Bronchial epithelial cell (primary cell): ENCODE measurements at regions not wholly inside any gene's neighbourhood (a gene's known extent, or its start where the extent isn't known, plus 50 kb on each side); places are given as distances from the start of the nearest gene placed in this dataset.
A peak's percentile ranks its signal among the peaks of the same experiment; 100 is the strongest.

Source experiments
- DNase-seq: peaks from one replicate; pipeline ENCODE4 v3.0.0-alpha.2; 2010; ENCODE audit warnings: low read depth
- FAIRE-seq: peaks from 2 replicates; lab custom pipeline; 2011; peaks lifted over from hg19 to GRCh38; lab: Jason Lieb, UNC
- H3K27me3 ChIP-seq: 2 replicates; pipeline ENCODE4 v1.5.1; 2011; ENCODE audit warnings: low read length; ENCODE audit not compliant: control insufficient read depth, insufficient read depth
- H3K36me3 ChIP-seq: 2 replicates; pipeline ENCODE4 v1.5.1; 2011; ENCODE audit warnings: low read length; ENCODE audit not compliant: control insufficient read depth, insufficient read depth
- H3K4me3 ChIP-seq: 2 replicates; pipeline ENCODE4 v1.5.1; 2011; ENCODE audit warnings: mild to moderate bottlenecking, low read depth, low read length, control low read depth
- CTCF ChIP-seq: IDR thresholded peaks from 2 replicates; pipeline ENCODE4 v1.5.1; 2011; ENCODE audit warnings: mild to moderate bottlenecking, moderate library complexity, low read length, control low read depth, inconsistent platforms; ENCODE audit not compliant: insufficient read depth, severe bottlenecking

DNA sequence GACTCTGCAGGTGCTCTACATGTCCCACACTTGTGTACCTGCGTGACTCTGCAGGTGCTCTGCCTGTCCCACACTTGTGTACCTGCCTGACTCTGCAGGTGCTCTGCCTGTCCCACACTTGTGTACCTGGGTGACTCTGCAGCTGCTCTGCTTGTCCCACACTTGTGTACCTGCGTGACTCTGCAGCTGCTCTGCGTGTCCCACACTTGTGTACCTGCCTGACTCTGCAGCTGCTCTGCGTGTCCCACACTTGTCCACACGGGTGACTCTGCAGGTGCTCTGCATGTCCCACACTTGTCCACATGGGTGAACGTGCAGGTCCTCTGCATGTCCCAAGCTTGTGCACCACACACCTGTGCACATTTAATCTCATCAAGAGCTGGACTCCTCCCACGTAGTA is 576.7 kb upstream of the SALL3 start:
- Histone ChIP-seq H3K4me3 (no peak overlapping the region), H3K27me3 (no peaks in the 10 kb centered on the region), H3K36me3 (no peaks in the 10 kb centered on the region)
- no peak for TF ChIP-seq CTCF
- FAIRE-seq, result peak; percentile 47
- no peak for DNase-seq

- TF ChIP-seq CTCF, result no peak
- FAIRE-seq, result no peak
- no peaks in the 10 kb centered on the region for H3K27me3 ChIP-seq
Measured at GRCh38 chr18:78403371-78403770, 576.2 kb upstream of the SALL3 start.

GRCh38 chr18:78405763-78406162 is 573.9 kb upstream of the SALL3 start:
- DNase-seq (no peak), FAIRE-seq (no peak)
- Histone ChIP-seq H3K27me3 (no peaks in the 10 kb centered on the region), H3K36me3 (no peaks in the 10 kb centered on the region), H3K4me3 (no peak overlapping the region)
- TF ChIP-seq CTCF, result no peak

More at GRCh38 chr18:78403371-78403770, 576.2 kb upstream of the SALL3 start:
- Histone ChIP-seq H3K4me3 (no peak overlapping the region), H3K36me3 (no peaks in the 10 kb centered on the region)
- DNase-seq, result no peak

- no peaks in the 10 kb centered on the region for H3K36me3 ChIP-seq
- FAIRE-seq (no peak), DNase-seq (no peak)
- TF ChIP-seq CTCF, result no peak
- H3K27me3 ChIP-seq, result no peaks in the 10 kb centered on the region
- no peak overlapping the region for H3K4me3 ChIP-seq
Measured at GRCh38 chr18:78406743-78407465, 572.7 kb upstream of the SALL3 start.

DNA sequence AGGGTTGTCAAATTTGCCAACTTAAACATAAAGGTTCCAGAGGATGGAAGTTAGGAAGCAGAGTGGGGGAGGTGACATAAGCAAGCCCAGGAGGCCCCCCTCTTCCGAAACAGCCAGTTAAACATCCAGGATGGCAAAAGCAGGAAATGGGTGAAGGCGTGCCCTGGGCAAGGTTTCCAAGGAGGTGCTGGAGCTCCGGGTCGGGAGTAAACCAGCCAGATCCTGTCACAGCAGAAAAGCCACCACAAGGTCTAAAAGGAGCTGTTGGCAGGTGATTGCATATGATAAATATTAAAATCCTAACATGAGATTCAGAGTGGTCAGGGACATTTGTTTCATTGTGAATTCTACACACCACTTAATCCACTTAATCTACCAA is 572.2 kb upstream of the SALL3 start:
- TF ChIP-seq CTCF, result no peak
- no peaks in the 10 kb centered on the region for H3K36me3 ChIP-seq
- H3K4me3 ChIP-seq, result no peak overlapping the region
- DNase-seq (no peak), FAIRE-seq (no peak)
- H3K27me3 ChIP-seq, result no peaks in the 10 kb centered on the region

DNA sequence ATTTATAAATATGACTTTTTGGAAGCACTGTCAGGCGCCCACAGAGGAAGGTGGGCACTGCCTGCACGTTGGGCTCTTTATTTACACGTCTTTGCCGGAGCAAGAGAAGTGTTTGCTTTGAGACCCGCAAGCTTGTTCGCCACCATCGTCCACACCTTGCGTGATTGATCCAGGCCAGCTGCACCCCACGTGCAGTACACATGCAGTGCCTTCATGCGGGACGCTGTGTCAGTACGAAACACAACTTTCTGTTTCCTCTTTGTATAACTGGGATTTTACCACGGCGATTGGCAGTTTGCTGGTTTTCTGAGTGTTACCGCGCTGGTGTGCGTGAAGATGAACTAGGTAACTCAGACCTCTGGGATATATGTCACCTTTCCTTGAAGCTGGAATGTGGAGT is 571.0 kb upstream of the SALL3 start:
- Histone ChIP-seq H3K4me3 (no peak overlapping the region), H3K36me3 (no peaks in the 10 kb centered on the region), H3K27me3 (no peaks in the 10 kb centered on the region)
- no peak for TF ChIP-seq CTCF
- DNase-seq, result no peak
- FAIRE-seq, result no peak
